AG04450 (cell line): ENCODE measurements at regions not wholly inside any gene's neighbourhood (a gene's known extent, or its start where the extent isn't known, plus 50 kb on each side); places are given as distances from the start of the nearest gene placed in this dataset.

Experiments
- CTCF ChIA-PET: fragments of 300-600, 350-600 bp; formaldehyde crosslinking; extraction: SDS; loops from one replicate; lab custom pipeline; 2022; ENCODE audit warnings: antibody characterized with exemption, inconsistent platforms; lab: Charles Lee
- POLR2A ChIA-PET: fragments of 350-600 bp; formaldehyde crosslinking; extraction: SDS; loops from one replicate; lab custom pipeline; 2021; ENCODE audit warnings: antibody characterized with exemption, inconsistent platforms; lab: Yijun Ruan, JAX
- DNase-seq: peaks from one replicate; pipeline ENCODE4 v3.0.0-alpha.2; 2011; ENCODE audit warnings: low read depth, low spot score
- H3K27ac ChIP-seq: one replicate; pipeline ENCODE4 v1.5.1; 2012; ENCODE audit warnings: low read depth, low read length, control low read depth
- H3K27me3 ChIP-seq: one replicate; pipeline ENCODE4 v1.6.0; 2012; ENCODE audit warnings: low read length; ENCODE audit not compliant: control insufficient read depth, insufficient read depth
- H3K4me3 ChIP-seq: 2 replicates; pipeline ENCODE4 v1.5.1; 2011; ENCODE audit warnings: mild to moderate bottlenecking, low read depth, low read length, control low read depth
- H3K9me3 ChIP-seq: 2 replicates; pipeline ENCODE4 v1.5.1; 2012; ENCODE audit warnings: low read length; ENCODE audit not compliant: control insufficient read depth, insufficient read depth
- TF ChIP-seq, protein P1 (sequence below): IDR thresholded peaks from 2 replicates; pipeline ENCODE4 v1.5.1; 2011; ENCODE audit warnings: low read depth, low read length, control low read depth, inconsistent platforms

DNA sequence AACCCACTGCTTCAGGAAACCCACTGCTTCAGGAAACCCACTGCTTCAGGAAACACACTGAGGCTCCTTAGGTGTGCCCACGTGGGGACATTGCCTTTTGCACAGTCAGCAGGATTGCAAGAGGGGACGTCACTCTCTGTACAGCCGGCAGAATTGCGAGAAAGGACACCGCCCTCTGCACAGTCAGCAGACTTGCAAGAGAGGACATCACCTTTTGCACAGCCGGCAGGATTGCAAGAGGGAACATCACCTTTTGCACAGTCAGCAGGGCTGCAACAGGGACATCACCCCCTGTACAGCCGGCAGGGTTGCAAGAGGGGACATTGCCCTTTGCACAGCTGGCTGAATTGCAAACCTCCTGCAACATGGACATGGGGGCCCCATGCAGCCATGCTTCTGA, 407.6 kb downstream of the GLRX3 start:
- ChIA-PET CTCF (no interaction called here), POLR2A (no interaction called here)
- no peak overlapping the region for H3K4me3 ChIP-seq
- no peaks in the 10 kb centered on the region for H3K27me3 ChIP-seq
- no peak for DNase-seq
- no peak overlapping the region for H3K27ac ChIP-seq
- peaks cover 60% of the 10 kb centered on the region for H3K9me3 ChIP-seq
- TF ChIP-seq, protein P1, sequence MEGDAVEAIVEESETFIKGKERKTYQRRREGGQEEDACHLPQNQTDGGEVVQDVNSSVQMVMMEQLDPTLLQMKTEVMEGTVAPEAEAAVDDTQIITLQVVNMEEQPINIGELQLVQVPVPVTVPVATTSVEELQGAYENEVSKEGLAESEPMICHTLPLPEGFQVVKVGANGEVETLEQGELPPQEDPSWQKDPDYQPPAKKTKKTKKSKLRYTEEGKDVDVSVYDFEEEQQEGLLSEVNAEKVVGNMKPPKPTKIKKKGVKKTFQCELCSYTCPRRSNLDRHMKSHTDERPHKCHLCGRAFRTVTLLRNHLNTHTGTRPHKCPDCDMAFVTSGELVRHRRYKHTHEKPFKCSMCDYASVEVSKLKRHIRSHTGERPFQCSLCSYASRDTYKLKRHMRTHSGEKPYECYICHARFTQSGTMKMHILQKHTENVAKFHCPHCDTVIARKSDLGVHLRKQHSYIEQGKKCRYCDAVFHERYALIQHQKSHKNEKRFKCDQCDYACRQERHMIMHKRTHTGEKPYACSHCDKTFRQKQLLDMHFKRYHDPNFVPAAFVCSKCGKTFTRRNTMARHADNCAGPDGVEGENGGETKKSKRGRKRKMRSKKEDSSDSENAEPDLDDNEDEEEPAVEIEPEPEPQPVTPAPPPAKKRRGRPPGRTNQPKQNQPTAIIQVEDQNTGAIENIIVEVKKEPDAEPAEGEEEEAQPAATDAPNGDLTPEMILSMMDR = no peak

DNA sequence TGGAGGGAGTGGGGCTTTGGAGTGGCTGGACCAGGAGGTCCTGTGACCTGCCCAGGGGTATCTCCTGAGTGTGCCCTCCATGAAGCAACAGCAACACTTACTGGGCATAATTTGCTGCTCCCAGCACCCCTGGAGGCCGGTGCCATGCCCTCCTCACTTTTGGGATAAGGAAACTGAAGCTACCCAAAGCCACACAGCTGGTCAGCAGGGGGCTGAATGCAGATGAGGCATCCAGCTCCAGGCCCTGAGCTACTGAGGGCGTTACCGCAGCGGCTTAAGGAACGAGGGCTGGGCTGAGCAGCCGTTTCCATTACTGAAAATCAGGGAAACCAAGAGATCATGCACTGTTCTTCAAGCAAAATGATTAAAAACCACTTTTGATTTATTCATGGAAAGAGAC, 408.9 kb downstream of the GLRX3 start:
- TF ChIP-seq, protein P1 = no peak
- CTCF ChIA-PET = no interaction called here
- DNase-seq = no peak
- POLR2A ChIA-PET = no interaction called here
- Histone ChIP-seq H3K27me3 (no peaks in the 10 kb centered on the region), H3K4me3 (no peak overlapping the region), H3K27ac (no peak overlapping the region), H3K9me3 (peaks cover 60% of the 10 kb centered on the region)

DNA sequence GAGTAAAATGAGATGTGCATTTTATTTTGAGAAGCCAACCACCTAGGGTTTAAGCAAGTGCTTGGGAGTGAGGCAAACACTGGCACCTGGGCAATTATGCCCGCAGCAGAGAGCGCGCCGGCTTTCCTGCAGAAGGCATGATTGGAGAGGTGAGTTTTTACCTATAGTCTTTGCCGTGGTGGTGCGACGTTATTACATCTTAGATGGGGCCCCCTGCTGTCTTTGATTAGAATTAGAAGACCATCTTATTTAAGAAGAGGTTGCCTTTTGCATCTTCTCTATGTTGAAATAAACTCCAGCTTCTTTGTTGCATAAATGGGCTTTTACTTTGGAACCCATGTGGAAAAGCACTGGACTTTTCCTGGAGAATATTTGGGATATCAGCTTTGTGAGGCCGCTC, 409.5 kb downstream of the GLRX3 start:
- CTCF ChIA-PET = no interaction called here
- POLR2A ChIA-PET = no interaction called here

DNA sequence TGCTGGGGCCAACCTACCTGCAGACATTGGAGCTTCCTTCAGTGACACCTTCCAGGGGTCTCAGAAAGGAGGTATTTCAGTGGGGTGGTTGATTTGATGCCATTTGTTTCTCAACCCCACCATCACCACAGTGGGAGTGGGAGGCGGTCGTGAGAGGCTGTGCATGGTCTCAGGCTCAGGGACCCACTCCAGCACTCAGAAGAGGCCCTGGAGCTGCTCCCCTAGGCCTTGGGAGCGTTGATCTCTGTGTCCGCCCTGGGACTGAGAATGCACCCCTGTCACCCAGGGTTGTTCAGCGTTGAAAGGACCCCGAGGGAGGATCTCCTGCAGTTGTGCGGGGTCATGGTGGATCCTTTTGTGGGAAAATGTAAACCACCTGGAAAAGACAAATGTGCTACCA, 410.6 kb downstream of the GLRX3 start:
- CTCF ChIA-PET = no interaction called here

More for the DNA sequence above, 409.5 kb downstream of the GLRX3 start:
- no peak overlapping the region for H3K27ac ChIP-seq
- no peak for DNase-seq
- TF ChIP-seq, protein P1 = no peak
- peaks cover 61% of the 10 kb centered on the region for H3K9me3 ChIP-seq
- no peaks in the 10 kb centered on the region for H3K27me3 ChIP-seq
- H3K4me3 ChIP-seq = no peak overlapping the region

DNA sequence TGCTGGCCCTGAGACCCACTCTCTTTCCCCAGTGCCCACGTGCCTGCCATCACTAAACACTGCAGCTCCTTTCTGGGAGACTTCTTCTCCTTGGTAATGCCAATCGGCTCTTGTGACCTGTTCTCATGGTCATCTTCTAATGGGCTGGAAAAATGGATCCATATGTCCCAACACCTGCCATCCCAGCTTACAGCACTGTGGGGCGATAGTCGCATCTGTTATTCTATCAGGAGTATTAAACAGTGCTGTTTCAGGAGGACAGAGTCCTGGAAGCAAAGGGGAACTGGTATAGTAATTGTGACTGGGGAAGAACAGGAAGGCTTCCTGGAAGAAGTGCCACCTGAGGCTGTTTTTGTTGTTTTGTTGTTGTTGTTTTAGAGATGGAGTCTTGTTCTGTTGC, 411.2 kb downstream of the GLRX3 start:
- ChIA-PET CTCF (no interaction called here), POLR2A (no interaction called here)
- TF ChIP-seq, protein P1 = no peak
- H3K9me3 ChIP-seq = peaks cover 78% of the 10 kb centered on the region
- H3K27ac ChIP-seq = no peak overlapping the region
- no peaks in the 10 kb centered on the region for H3K27me3 ChIP-seq
- H3K4me3 ChIP-seq = no peak overlapping the region
- no peak for DNase-seq

More for the DNA sequence above, 410.6 kb downstream of the GLRX3 start:
- Histone ChIP-seq H3K27ac (no peak overlapping the region), H3K9me3 (peaks cover 72% of the 10 kb centered on the region), H3K27me3 (no peaks in the 10 kb centered on the region), H3K4me3 (no peak overlapping the region)
- TF ChIP-seq, protein P1 = no peak
- POLR2A ChIA-PET = no interaction called here
- DNase-seq = no peak
